IPS-15b (cell line): ENCODE measurements at regions not wholly inside any gene's neighbourhood (a gene's known extent, or its start where the extent isn't known, plus 50 kb on each side); places are given as distances from the start of the nearest gene placed in this dataset.

Experiments
- H3K27me3 ChIP-seq: one replicate; pipeline ENCODE4 v1.6.1; 2013; ENCODE audit warnings: low read length; ENCODE audit not compliant: control insufficient read depth, insufficient read depth
- H3K36me3 ChIP-seq: one replicate; pipeline ENCODE4 v1.6.1; 2013; ENCODE audit warnings: low read length; ENCODE audit not compliant: control insufficient read depth, insufficient read depth
- H3K4me1 ChIP-seq: one replicate; pipeline ENCODE4 v1.6.1; 2013; ENCODE audit warnings: mild to moderate bottlenecking, low read length; ENCODE audit not compliant: control insufficient read depth, insufficient read depth
- H3K4me3 ChIP-seq: one replicate; pipeline ENCODE4 v1.5.1; 2013; ENCODE audit warnings: low read depth, low read length
- H3K9ac ChIP-seq: one replicate; pipeline ENCODE4 v1.6.1; 2013; ENCODE audit warnings: low read depth, mild to moderate bottlenecking, low read length
- H3K9me3 ChIP-seq: one replicate; pipeline ENCODE4 v1.6.1; 2013; ENCODE audit warnings: mild to moderate bottlenecking, low read length; ENCODE audit not compliant: control insufficient read depth, insufficient read depth

DNA sequence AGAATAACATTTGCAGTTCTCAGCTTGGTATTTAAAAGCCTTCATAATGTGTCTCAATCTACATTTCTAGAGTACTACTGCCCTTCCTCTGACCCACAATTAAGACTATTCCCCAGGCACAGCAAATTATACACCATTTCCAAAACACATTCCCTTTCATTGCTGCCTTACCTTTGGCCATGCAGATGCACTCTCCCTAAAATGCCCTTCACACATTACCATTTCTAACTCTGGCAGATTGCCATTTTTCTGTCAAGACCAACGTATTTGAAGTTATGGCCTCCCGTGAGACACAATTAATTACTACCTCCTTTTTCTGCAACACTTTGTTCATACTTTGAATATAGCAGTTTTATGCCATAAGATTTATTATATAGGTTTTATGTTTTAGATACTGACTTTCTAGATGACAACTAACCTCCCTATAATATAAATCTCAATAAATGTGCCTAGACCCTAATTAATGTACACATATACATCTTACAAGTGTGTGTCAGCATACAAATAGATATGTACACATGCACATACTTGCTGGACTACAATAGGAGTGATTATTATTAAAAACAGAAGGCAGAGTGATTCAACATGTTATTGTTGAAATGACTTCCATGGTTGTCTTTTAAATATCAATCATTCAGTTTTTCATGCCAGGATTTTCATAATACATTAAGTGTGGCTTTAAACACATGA lies 2902.5 kb downstream of the PCDH9 start:
- Histone ChIP-seq H3K4me3 (no peak overlapping the region), H3K9me3 (no peaks in the 10 kb centered on the region), H3K27me3 (no peaks in the 10 kb centered on the region), H3K36me3 (no peaks in the 10 kb centered on the region), H3K9ac (no peak overlapping the region), H3K4me1 (no peaks in the 10 kb centered on the region)

DNA sequence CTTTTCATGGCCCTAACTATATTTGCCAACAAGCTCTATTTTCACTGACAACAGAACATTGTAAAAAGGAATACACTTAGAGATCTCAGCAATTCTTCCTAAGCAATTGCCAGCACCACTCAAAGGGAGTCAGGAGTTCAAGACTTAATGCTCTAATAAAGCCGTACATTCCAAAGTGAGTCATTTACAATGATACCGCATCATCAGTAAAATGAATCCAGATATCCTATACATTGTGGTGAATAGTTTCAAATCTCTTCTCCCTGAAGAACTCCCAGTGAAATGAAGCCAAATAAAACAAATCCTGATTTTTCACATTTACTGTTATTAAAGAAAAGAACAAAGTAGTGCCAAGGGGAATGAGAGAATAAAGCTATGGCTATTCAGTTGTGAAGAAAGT lies 2898.7 kb upstream of the PCDH20 start:
- no peak overlapping the region for H3K9ac ChIP-seq
- no peak overlapping the region for H3K4me3 ChIP-seq
- H3K9me3 ChIP-seq = no peaks in the 10 kb centered on the region
- no peaks in the 10 kb centered on the region for H3K27me3 ChIP-seq
- H3K4me1 ChIP-seq = no peaks in the 10 kb centered on the region
- H3K36me3 ChIP-seq = no peaks in the 10 kb centered on the region

DNA sequence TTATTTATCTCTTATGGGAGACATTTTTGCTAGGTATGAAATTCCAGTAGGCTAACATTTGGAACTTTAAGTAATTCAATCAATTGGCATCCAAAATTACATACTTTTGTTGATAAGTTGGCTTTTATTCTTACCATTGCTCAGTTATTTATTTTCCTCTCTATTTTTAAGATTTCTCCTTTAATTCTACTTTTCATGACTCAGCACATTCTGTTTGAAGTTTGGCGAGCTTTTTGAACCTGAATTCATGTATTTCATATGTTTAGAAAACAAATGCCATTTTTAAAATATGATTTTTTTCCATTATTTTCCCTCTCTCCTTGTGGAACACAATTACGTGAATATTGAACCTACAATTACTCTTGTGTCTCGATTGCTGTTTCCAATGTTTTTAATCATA lies 2896.3 kb upstream of the PCDH20 start:
- H3K4me1 ChIP-seq = no peaks in the 10 kb centered on the region
- no peaks in the 10 kb centered on the region for H3K9me3 ChIP-seq
- no peak overlapping the region for H3K9ac ChIP-seq
- H3K27me3 ChIP-seq = no peaks in the 10 kb centered on the region
- H3K4me3 ChIP-seq = no peak overlapping the region
- no peaks in the 10 kb centered on the region for H3K36me3 ChIP-seq

DNA sequence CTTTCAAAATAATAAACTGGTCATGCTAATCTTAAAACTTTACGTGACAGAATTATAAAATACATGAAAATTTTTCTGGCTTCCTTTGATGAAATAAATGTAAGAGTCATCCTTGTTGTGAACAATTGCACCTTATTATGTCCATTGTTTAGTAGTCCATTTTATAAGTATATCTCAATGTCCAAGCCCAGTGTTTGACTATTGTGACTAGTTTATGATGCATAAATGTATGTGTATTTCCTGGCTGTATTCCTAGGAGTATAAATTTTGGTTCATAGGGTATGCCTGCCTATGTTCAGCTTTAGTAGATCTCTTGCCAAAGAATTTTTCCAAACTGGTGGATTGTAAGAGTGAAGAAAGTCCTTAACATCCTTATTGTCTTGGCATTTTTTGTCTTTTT lies 2895.5 kb upstream of the PCDH20 start:
- H3K9me3 ChIP-seq = no peaks in the 10 kb centered on the region
- no peaks in the 10 kb centered on the region for H3K27me3 ChIP-seq
- no peaks in the 10 kb centered on the region for H3K4me1 ChIP-seq
- no peak overlapping the region for H3K9ac ChIP-seq
- no peak overlapping the region for H3K4me3 ChIP-seq
- H3K36me3 ChIP-seq = no peaks in the 10 kb centered on the region

DNA sequence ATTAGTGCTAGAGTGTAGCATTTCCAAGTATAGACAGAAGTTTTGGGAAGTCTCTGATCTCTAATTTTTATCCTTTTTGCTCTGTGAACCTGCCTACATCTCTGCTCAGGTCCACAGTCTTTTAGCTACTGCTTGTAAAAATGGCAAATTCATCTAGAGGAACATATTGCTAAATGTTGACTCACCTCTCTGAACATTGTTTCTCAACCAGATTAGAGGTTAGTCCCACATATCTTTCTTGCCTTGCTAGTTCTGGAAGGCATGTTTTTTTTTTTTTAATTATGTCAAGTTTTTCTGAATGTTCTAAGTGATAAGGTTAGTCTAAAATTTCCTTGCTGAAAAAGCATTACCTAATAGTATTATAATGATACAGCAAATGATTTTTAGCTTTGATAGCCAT lies 2889.6 kb upstream of the PCDH20 start:
- H3K4me3 ChIP-seq = no peak overlapping the region
- H3K4me1 ChIP-seq = no peaks in the 10 kb centered on the region
- H3K27me3 ChIP-seq = no peaks in the 10 kb centered on the region
- no peaks in the 10 kb centered on the region for H3K36me3 ChIP-seq
- no peaks in the 10 kb centered on the region for H3K9me3 ChIP-seq
- H3K9ac ChIP-seq = no peak overlapping the region

DNA sequence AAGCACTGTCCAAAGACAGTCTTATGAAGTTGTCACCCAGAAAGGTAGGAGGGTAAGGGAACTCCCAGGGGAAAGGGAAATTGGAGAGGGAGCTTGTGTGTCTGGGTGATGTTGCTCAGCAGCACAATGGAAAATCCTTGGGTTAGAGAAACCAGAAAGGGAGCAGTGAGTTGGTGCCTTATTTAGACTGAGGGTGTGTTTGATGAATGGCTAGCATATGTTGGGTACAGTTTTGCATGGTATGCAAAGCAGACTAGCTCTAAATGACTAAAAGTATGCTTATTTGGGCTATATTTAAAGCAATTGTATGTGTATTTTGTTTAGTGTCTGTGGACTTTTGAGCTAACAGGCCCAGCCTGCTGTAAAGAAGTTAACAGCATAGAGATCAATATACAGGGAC lies 2884.6 kb upstream of the PCDH20 start:
- Histone ChIP-seq H3K36me3 (no peaks in the 10 kb centered on the region), H3K9ac (no peak overlapping the region), H3K27me3 (no peaks in the 10 kb centered on the region), H3K4me1 (no peaks in the 10 kb centered on the region), H3K4me3 (no peak overlapping the region), H3K9me3 (no peaks in the 10 kb centered on the region)

DNA sequence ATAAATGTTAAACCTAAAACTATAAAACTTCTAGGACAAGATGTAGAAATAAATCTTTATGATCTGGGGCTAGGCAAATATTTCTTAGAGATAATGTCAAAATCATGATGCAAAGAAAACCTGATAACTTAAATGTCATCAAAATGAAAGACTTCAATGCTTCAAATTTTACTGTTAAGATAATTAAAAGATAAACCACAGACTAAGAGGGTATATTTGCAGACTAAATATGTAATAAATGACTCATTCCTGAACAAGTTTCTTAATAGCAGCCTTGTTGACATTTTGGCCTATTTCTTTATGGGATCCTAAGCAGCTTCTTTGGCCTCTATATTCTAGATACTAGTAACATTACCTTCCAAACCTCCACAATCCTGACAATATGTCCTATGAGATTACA lies 2878.3 kb upstream of the PCDH20 start:
- H3K4me3 ChIP-seq = no peak overlapping the region

DNA sequence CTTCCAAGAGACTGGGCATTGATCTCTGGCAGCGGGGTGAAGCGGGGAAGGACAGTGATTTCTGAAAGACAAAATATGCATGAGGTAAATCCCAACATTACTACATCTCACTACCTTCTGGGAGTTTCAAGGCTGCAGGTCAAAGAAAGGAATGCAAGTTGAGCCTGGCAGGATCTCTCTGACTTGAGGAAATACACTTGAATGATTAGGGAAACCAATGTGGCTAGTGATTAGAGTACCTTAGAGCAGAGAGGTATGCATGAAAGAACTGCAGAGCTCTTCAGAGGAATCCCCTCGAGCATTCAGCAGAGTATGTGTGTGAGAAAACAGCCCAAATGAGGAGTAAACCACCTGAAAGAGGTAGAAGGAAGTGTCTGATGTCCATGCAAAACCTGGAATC lies 2874.1 kb upstream of the PCDH20 start:
- Histone ChIP-seq H3K27me3 (no peaks in the 10 kb centered on the region), H3K4me1 (no peaks in the 10 kb centered on the region), H3K4me3 (no peak overlapping the region), H3K9ac (no peak overlapping the region), H3K9me3 (no peaks in the 10 kb centered on the region), H3K36me3 (no peaks in the 10 kb centered on the region)

More for the DNA sequence above, 2878.3 kb upstream of the PCDH20 start:
- H3K9ac ChIP-seq = no peak overlapping the region
- H3K4me1 ChIP-seq = no peaks in the 10 kb centered on the region
- H3K27me3 ChIP-seq = no peaks in the 10 kb centered on the region
- no peaks in the 10 kb centered on the region for H3K9me3 ChIP-seq
- H3K36me3 ChIP-seq = no peaks in the 10 kb centered on the region

DNA sequence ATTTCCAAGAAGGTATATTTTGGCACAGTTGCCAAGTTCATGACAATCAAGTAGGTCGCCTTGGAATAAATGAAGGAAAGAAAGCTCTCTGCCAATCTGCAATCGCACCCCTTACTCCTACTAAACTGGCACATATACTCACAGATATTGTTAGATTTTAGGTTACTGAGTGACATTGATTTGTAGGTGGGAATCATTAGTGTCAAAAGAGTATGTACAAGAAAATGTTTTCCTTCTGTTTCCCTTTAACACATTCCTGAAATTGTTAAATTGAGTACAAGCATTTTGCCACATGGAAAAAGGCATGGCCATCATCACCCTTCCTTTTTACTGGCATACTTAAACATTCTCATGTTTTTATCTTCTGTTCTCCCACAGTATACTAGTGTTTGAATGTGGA lies 2868.3 kb upstream of the PCDH20 start:
- Histone ChIP-seq H3K36me3 (no peaks in the 10 kb centered on the region), H3K9ac (no peak overlapping the region), H3K27me3 (no peaks in the 10 kb centered on the region), H3K9me3 (no peaks in the 10 kb centered on the region), H3K4me1 (no peaks in the 10 kb centered on the region), H3K4me3 (no peak overlapping the region)

DNA sequence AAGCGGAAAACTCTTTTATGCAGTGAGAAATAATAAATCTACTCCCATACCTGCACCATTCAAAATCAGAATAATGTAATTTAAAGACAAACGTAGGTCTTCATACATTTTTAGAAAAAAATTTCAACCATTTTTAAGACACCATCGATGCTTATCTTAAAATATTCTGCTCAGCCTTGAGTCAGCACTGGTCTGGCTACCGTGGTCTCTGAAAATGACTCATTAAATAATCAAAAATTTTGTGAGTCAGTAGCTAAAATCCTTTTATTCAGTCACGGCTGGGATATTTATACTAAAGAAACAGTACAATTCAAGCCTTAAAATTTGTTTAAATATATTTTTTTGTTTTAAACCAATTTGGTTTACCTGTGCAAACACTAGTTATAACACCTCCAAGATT lies 2862.8 kb upstream of the PCDH20 start:
- Histone ChIP-seq H3K9ac (no peak overlapping the region), H3K9me3 (no peaks in the 10 kb centered on the region), H3K4me1 (no peaks in the 10 kb centered on the region), H3K4me3 (no peak overlapping the region), H3K27me3 (no peaks in the 10 kb centered on the region), H3K36me3 (no peaks in the 10 kb centered on the region)

DNA sequence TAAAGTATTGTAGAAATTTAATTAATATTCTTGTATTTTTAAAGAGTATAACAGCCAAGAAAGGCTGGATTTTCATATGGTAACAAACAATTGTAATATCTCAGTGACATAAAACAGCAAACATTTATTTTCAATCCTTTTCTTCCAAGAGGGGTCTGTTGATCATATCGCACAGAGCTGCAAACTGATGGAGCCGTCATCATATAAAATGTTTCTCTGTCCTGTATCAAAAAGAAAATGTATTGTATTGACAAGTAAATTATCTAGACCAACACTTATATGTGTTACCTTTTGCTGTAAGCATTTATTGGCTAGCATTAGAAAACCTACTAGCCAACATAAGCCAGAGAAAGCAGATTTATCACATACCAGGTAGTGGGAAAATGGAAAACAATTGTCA lies 2861.4 kb upstream of the PCDH20 start:
- Histone ChIP-seq H3K36me3 (no peaks in the 10 kb centered on the region), H3K4me3 (no peak overlapping the region), H3K4me1 (no peaks in the 10 kb centered on the region), H3K27me3 (no peaks in the 10 kb centered on the region), H3K9me3 (no peaks in the 10 kb centered on the region), H3K9ac (no peak overlapping the region)

DNA sequence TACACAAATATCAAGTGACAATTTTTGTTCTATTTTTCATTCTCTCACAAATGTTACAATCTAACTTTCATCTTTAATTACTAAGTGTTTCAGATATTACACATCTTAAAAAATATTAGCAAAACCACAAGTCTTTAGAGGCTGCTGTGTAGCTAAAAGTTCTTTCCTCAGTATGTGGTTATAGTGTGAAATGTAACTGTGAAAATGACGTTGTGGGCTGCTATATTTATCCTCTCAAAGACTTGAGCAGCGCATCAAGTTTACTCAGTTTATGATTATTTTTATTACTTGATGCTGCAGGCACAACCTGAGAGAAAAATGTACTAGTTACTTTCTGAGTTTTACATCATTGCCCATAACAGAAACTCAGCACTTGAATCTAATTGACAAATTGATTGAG lies 2860.6 kb upstream of the PCDH20 start:
- Histone ChIP-seq H3K4me1 (no peaks in the 10 kb centered on the region), H3K9me3 (no peaks in the 10 kb centered on the region), H3K9ac (no peak overlapping the region), H3K27me3 (no peaks in the 10 kb centered on the region), H3K4me3 (no peak overlapping the region), H3K36me3 (no peaks in the 10 kb centered on the region)
